HepG2 (cell line): ENCODE measurements at regions not wholly inside any gene's neighbourhood (a gene's known extent, or its start where the extent isn't known, plus 50 kb on each side); places are given as distances from the start of the nearest gene placed in this dataset.

Source experiments
- FOXJ3 ChIP-seq: sonication (generic); formaldehyde crosslinking; IDR thresholded peaks from 2 replicates; pipeline ENCODE4 v1.4.0; 2020; ENCODE audit warnings: missing genetic modification reagents, mild to moderate bottlenecking, borderline replicate concordance
- HNF1B ChIP-seq: sonication (generic); formaldehyde crosslinking; IDR thresholded peaks from 2 replicates; pipeline ENCODE4 v1.5.1; 2020; ENCODE audit warnings: mild to moderate bottlenecking, moderate library complexity, missing genetic modification reagents
- ZNF501 ChIP-seq: sonication (generic); formaldehyde crosslinking; IDR thresholded peaks from 2 replicates; pipeline ENCODE4 v1.5.1; 2020; ENCODE audit warnings: mild to moderate bottlenecking, moderate library complexity, missing genetic modification reagents

GRCh38 chr16:76670125-76670857, 393.1 kb downstream of the CNTNAP4 start:
- no peak for TF ChIP-seq FOXJ3 (CRISPR knock-in tag)
- no peak for TF ChIP-seq HNF1B (CRISPR knock-in tag)
- no peak for TF ChIP-seq ZNF501 (CRISPR knock-in tag)
